Stimulated activated effector memory CD8-positive, alpha-beta T cell treated with anti-CD3 and anti-CD28 coated beads, Interleukin-12 subunit alpha, Interleukin-12 subunit beta, amount 100 ng/mL, for 72 hours (primary cell): ENCODE measurements at regions not wholly inside any gene's neighbourhood (a gene's known extent, or its start where the extent isn't known, plus 50 kb on each side); places are given as distances from the start of the nearest gene placed in this dataset.

Experiments used
- ATAC-seq: fragments of 150-1000 bp; cut with Tn5 transposase; 2 replicates; pipeline ENCODE4 v1.10.0; 2021
- DNase-seq, 2 donors: peaks; one replicate each; pipeline ENCODE4 v3.0.0; 2021 to 2022; ENCODE audit warnings: low spot score in 2 of 2
- H3K27ac Mint-ChIP-seq: one replicate; pipeline ENCODE4 v1.8.0; 2022; ENCODE audit warnings: mild to moderate bottlenecking, mixed read lengths
- H3K36me3 Mint-ChIP-seq: one replicate; pipeline ENCODE4 v1.8.0; 2022; ENCODE audit warnings: mild to moderate bottlenecking, mixed read lengths
- H3K4me1 Mint-ChIP-seq: one replicate; pipeline ENCODE4 v1.8.0; 2022; ENCODE audit warnings: mixed read lengths
- H3K4me3 Mint-ChIP-seq: one replicate; pipeline ENCODE4 v1.8.0; 2022; ENCODE audit warnings: mild to moderate bottlenecking, mixed read lengths
- H3K9me3 Mint-ChIP-seq: one replicate; pipeline ENCODE4 v1.8.0; 2022; ENCODE audit warnings: mixed read lengths

- Mint-ChIP-seq H3K4me3 (no peak overlapping the region), H3K27ac (no peak overlapping the region), H3K4me1 (no peaks in the 10 kb centered on the region), H3K9me3 (no peaks in the 10 kb centered on the region), H3K36me3 (no peaks in the 10 kb centered on the region)
- DNase-seq = no peak
- no peak for ATAC-seq
Measured at GRCh38 chr1:90412563-90412962, 304.5 kb downstream of the BARHL2 start.

DNA sequence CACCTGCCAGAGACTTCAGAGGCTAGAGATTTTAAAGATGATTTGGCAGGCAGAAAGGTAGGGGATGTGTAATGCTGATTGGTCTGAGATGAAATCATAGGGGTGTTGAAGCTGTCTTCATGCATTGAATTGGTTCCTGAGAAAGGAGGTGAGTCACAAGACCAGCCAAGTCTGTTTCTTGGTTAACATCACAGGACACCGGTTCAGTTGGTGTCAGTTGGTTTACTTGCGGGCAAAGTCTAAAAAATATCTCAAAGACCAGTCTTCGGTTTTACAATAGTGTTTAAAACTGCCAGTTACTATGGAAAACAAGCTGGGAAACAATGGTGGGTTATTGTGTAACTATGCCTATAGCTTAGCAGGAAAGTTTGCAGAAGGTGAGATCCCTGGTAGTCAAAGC, 305.9 kb downstream of the BARHL2 start:
- Mint-ChIP-seq H3K27ac (no peak overlapping the region), H3K9me3 (no peaks in the 10 kb centered on the region), H3K4me3 (no peak overlapping the region), H3K36me3 (no peaks in the 10 kb centered on the region), H3K4me1 (no peaks in the 10 kb centered on the region)
- no peak for ATAC-seq
- no peak for DNase-seq

- Mint-ChIP-seq H3K9me3 (no peaks in the 10 kb centered on the region), H3K27ac (no peak overlapping the region), H3K4me1 (no peaks in the 10 kb centered on the region), H3K4me3 (no peak overlapping the region), H3K36me3 (no peaks in the 10 kb centered on the region)
- DNase-seq = no peak
- no peak for ATAC-seq
Measured at GRCh38 chr1:90407737-90408136, 309.4 kb downstream of the BARHL2 start.

GRCh38 chr1:90405726-90406125, 311.4 kb downstream of the BARHL2 start:
- Mint-ChIP-seq H3K9me3 (no peaks in the 10 kb centered on the region), H3K36me3 (no peaks in the 10 kb centered on the region), H3K4me3 (no peak overlapping the region), H3K4me1 (no peaks in the 10 kb centered on the region), H3K27ac (no peak overlapping the region)
- no peak for DNase-seq
- ATAC-seq = no peak

DNA sequence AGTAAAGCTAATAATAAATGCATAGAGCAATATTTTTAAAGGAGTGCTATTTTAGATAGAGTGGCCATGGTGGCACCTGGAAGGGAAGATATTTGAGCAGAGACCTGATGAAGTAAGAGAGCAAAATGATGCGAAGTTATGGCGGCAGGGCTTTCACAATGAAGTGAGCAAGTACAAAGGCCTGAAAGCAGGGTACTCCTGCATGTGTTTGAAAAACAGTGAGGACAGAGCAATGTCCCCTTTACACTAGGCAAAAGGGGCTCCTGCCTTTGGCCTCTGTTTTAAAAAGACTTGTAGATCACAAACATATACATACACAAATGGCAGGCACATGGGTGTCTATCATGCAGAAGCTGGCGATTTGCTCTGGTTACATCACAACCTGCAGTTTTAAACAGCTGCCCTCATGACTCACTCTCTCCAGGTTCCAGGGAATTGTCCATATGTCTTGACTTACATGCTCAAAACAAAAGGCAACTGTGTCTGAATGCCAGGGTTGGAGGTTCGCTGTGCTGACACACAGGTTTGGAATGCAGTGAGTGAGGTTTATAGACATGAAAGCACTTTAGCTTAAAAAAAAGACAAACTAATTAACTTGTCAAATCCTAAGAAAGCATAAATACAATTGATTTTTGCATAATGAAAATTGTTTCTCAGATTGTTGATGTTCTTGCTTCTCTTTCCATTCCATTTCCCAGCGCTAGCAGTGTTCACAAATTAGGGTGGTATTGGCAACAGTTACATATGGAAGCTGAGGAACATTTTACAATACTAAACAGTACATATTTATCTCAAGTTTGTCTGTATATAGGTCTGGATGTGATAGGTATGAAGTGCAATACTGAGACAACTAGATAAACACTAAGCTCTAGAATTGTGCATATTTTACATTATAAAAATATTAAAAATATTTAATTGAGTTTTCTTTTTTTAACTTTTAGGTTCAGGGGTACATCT, 313.9 kb downstream of the BARHL2 start:
- no peak overlapping the region for H3K4me3 Mint-ChIP-seq
- no peak for ATAC-seq
- H3K36me3 Mint-ChIP-seq = no peaks in the 10 kb centered on the region
- H3K4me1 Mint-ChIP-seq = no peaks in the 10 kb centered on the region
- H3K9me3 Mint-ChIP-seq = no peaks in the 10 kb centered on the region
- no peak for DNase-seq
- H3K27ac Mint-ChIP-seq = no peak overlapping the region

GRCh38 chr1:90400131-90400530, 317.0 kb downstream of the BARHL2 start:
- H3K9me3 Mint-ChIP-seq = no peaks in the 10 kb centered on the region
- no peak for DNase-seq
- no peak for ATAC-seq
- no peak overlapping the region for H3K27ac Mint-ChIP-seq
- no peaks in the 10 kb centered on the region for H3K36me3 Mint-ChIP-seq
- H3K4me3 Mint-ChIP-seq = no peak overlapping the region
- H3K4me1 Mint-ChIP-seq = no peaks in the 10 kb centered on the region

- Mint-ChIP-seq H3K27ac (no peak overlapping the region), H3K36me3 (no peaks in the 10 kb centered on the region), H3K4me3 (no peak overlapping the region), H3K4me1 (no peaks in the 10 kb centered on the region), H3K9me3 (no peaks in the 10 kb centered on the region)
- DNase-seq (no peak), ATAC-seq (no peak)
Measured at GRCh38 chr1:90396917-90397316, 320.2 kb downstream of the BARHL2 start.

GRCh38 chr1:90394247-90394646, 322.9 kb downstream of the BARHL2 start:
- H3K4me1 Mint-ChIP-seq = no peaks in the 10 kb centered on the region
- no peak overlapping the region for H3K4me3 Mint-ChIP-seq
- H3K36me3 Mint-ChIP-seq = no peaks in the 10 kb centered on the region
- no peaks in the 10 kb centered on the region for H3K9me3 Mint-ChIP-seq
- no peak for DNase-seq
- H3K27ac Mint-ChIP-seq = no peak overlapping the region
- ATAC-seq = no peak

DNA sequence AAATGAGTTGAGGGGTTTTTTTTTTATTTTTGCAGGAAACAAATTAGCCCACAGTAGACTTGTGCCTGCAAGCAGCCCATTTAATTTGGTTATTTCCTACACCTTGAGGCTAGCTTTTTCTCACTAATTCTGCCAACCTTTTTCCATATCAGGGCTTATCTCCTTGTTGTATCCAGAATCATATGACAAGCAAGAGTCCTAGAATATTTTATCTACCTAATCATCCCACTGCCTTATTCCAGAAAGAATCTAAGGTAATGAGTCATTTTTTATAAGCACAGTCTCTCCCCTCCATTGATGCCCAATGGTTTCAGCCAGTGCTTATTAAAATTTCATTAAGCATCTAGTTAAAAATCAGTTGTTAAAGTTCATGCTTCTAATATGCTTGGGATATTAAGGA, 324.1 kb downstream of the BARHL2 start:
- Mint-ChIP-seq H3K36me3 (no peaks in the 10 kb centered on the region), H3K27ac (no peak overlapping the region)
- ATAC-seq = no peak

GRCh38 chr1:90391126-90391525, 326.0 kb downstream of the BARHL2 start:
- no peaks in the 10 kb centered on the region for H3K9me3 Mint-ChIP-seq
- H3K27ac Mint-ChIP-seq = no peak overlapping the region
- no peaks in the 10 kb centered on the region for H3K4me1 Mint-ChIP-seq
- no peaks in the 10 kb centered on the region for H3K36me3 Mint-ChIP-seq
- H3K4me3 Mint-ChIP-seq = no peak overlapping the region
- DNase-seq = no peak
- ATAC-seq = no peak

More for the DNA sequence above, 324.1 kb downstream of the BARHL2 start:
- no peaks in the 10 kb centered on the region for H3K4me1 Mint-ChIP-seq
- no peak overlapping the region for H3K4me3 Mint-ChIP-seq
- H3K9me3 Mint-ChIP-seq = no peaks in the 10 kb centered on the region
- no peak for DNase-seq

GRCh38 chr1:90387805-90388204, 329.3 kb downstream of the BARHL2 start:
- Mint-ChIP-seq H3K9me3 (no peaks in the 10 kb centered on the region), H3K36me3 (no peaks in the 10 kb centered on the region), H3K27ac (no peak overlapping the region), H3K4me1 (no peaks in the 10 kb centered on the region), H3K4me3 (no peak overlapping the region)
- ATAC-seq = no peak
- no peak for DNase-seq

DNA sequence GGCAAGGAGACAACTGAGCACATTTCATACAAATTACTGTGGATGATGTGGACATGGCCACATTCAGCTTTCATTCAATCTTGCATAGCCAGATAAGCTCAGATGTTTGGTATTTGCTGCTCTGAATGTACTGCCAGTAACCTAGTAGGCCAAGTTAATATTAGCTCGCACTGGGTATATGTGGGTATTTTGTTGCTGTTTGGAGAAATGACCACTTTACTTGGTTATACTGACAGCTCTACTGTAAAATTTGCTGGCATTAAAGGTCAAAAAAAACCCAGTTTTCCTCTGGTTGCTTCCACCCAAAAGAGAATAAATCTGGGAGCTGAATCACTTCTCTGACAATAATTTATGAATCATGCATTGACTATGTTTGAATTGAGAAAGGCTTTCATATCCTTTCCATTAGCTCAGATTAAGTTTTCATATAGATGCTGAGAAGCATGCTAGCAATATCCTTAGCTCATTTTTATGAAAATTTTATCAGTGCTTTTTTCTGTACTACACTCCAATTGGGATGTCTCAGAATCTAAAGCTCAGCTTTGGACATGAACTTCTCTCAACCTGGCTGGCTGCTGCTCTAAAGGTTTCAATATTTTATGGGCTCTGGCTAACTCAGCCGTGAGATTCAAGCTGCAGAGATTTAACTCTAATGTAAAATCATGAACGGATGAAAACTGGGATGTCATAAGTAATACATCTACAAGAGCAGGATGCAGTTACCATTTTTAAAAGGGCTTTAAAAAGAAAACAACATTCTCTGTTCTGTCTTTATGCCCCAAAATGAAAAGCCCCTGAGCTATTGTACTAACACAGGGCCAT, 330.0 kb downstream of the BARHL2 start:
- Mint-ChIP-seq H3K36me3 (no peaks in the 10 kb centered on the region), H3K4me1 (no peaks in the 10 kb centered on the region), H3K4me3 (no peak overlapping the region), H3K27ac (no peak overlapping the region), H3K9me3 (no peaks in the 10 kb centered on the region)
- DNase-seq = no peak
- ATAC-seq = no peak

- no peak for DNase-seq
- no peak for ATAC-seq
- no peaks in the 10 kb centered on the region for H3K4me1 Mint-ChIP-seq
- no peaks in the 10 kb centered on the region for H3K36me3 Mint-ChIP-seq
- H3K27ac Mint-ChIP-seq = no peak overlapping the region
- H3K4me3 Mint-ChIP-seq = no peak overlapping the region
- no peaks in the 10 kb centered on the region for H3K9me3 Mint-ChIP-seq
Measured at GRCh38 chr1:90384193-90384592, 332.9 kb downstream of the BARHL2 start.

DNA sequence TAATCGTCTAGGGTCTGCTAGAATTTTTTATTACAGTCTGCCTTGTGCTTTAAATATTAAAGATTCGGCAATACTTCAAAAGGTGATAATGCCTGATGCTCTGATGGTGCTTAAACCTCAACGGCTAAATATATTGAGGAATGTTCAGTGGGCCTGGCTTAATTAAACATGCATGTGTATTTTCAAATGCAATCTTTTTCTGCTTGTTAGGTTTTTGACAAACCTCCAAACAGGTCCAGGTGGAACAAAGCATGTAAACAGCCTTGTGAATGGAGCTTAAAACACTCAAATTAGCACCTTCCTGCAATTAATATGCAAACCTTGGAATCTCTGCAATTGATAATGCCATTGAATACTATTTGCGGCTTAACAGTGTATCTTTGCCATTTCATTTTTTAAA, 334.9 kb downstream of the BARHL2 start:
- Mint-ChIP-seq H3K36me3 (no peaks in the 10 kb centered on the region), H3K27ac (no peak overlapping the region), H3K9me3 (no peaks in the 10 kb centered on the region), H3K4me1 (no peaks in the 10 kb centered on the region), H3K4me3 (no peak overlapping the region)
- ATAC-seq = no peak
- DNase-seq = no peak

DNA sequence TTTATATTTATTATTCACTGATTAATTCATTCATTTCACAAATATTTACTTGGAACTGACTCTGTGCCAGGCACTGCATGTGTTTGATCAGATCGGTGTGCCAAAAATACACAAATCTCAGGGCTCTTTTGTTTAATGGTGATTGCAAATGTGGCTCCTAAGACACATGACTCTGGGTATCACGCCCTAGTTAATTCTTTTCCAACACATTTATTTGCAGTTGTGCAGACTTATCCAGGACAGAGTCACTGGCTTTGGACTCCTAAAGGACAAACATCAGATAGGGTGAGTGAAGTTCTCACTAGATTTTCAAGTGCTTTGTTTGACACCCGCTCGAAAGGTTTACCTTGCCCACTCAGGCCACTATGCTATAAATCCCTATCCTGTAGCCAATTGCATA, 335.5 kb downstream of the BARHL2 start:
- H3K9me3 Mint-ChIP-seq = no peaks in the 10 kb centered on the region
- H3K36me3 Mint-ChIP-seq = no peaks in the 10 kb centered on the region
- H3K27ac Mint-ChIP-seq = no peak overlapping the region
- no peaks in the 10 kb centered on the region for H3K4me1 Mint-ChIP-seq
- no peak overlapping the region for H3K4me3 Mint-ChIP-seq
- DNase-seq (no peak), ATAC-seq (no peak)

GRCh38 chr1:90371448-90371813, 345.7 kb downstream of the BARHL2 start:
- peaks cover 3% of the 10 kb centered on the region for H3K9me3 Mint-ChIP-seq
- H3K4me3 Mint-ChIP-seq = no peak overlapping the region
- no peaks in the 10 kb centered on the region for H3K36me3 Mint-ChIP-seq
- H3K27ac Mint-ChIP-seq = no peak overlapping the region
- DNase-seq = no peak
- H3K4me1 Mint-ChIP-seq = no peaks in the 10 kb centered on the region
- ATAC-seq = no peak
